ENCODE measurements at regions not wholly inside any gene's neighbourhood (a gene's known extent, or its start where the extent isn't known, plus 50 kb on each side); places are given as distances from the start of the nearest gene placed in this dataset.

GRCh38 chr21:22342889-22343288, 1344.7 kb downstream of the NCAM2 start:
- no peak for TF ChIP-seq CTCF (IDR thresholded peaks at IDR 0.05)
- TF ChIP-seq POLR2A (IDR thresholded peaks at IDR 0.05) = no peak
- TF ChIP-seq POLR2AphosphoS5 (IDR thresholded peaks at IDR 0.05) = no peak

All from breast epithelium (tissue), 3 donors.